VCaP (cell line): ENCODE measurements at regions not wholly inside any gene's neighbourhood (a gene's known extent, or its start where the extent isn't known, plus 50 kb on each side); places are given as distances from the start of the nearest gene placed in this dataset.
"Not testable (repeated sequence)": the region's sequence is repeated elsewhere in the genome, so short reads cannot be mapped to it uniquely, and the experiment has no call there.

Source experiments
- H3K27ac ChIP-seq: fragments of 450-650 bp; 2 replicates; pipeline ENCODE4 v1.5.1; 2017
- CTCF ChIP-seq: fragments of 450-650 bp; conservative IDR thresholded peaks from 2 replicates; pipeline ENCODE4 v1.5.1; 2017; ENCODE audit warnings: mild to moderate bottlenecking, moderate library complexity

GRCh38 chr4:3936184-3936583 lies 170.0 kb downstream of the ADRA2C start:
- TF ChIP-seq CTCF: no peak
- H3K27ac ChIP-seq: no peak overlapping the region

- not testable (repeated sequence) for H3K27ac ChIP-seq
Measured at GRCh38 chr4:3937849-3938562, 171.8 kb downstream of the ADRA2C start.

- not testable (repeated sequence) for H3K27ac ChIP-seq
Measured at GRCh38 chr4:3938676-3939075, 172.5 kb downstream of the ADRA2C start.

GRCh38 chr4:3939954-3940591 lies 173.9 kb downstream of the ADRA2C start:
- not testable (repeated sequence) for H3K27ac ChIP-seq

- not testable (repeated sequence) for H3K27ac ChIP-seq
Measured at GRCh38 chr4:3941735-3942522, 175.7 kb downstream of the ADRA2C start.

GRCh38 chr4:3942569-3942971 lies 176.4 kb downstream of the ADRA2C start:
- TF ChIP-seq CTCF: peak; percentile 67
- not testable (repeated sequence) for H3K27ac ChIP-seq

GRCh38 chr4:3943051-3943450 lies 176.9 kb downstream of the ADRA2C start:
- H3K27ac ChIP-seq: not testable (repeated sequence)

GRCh38 chr4:3945511-3946290 lies 179.5 kb downstream of the ADRA2C start:
- no peak overlapping the region for H3K27ac ChIP-seq
- TF ChIP-seq CTCF: no peak

GRCh38 chr4:3946553-3946952 lies 180.4 kb downstream of the ADRA2C start:
- H3K27ac ChIP-seq: not testable (repeated sequence)

- H3K27ac ChIP-seq: not testable (repeated sequence)
Measured at GRCh38 chr4:3947761-3948160, 181.6 kb downstream of the ADRA2C start.

- not testable (repeated sequence) for H3K27ac ChIP-seq
Measured at GRCh38 chr4:3948210-3948609, 182.0 kb downstream of the ADRA2C start.
